GM12892 (cell line): ENCODE measurements at regions not wholly inside any gene's neighbourhood (a gene's known extent, or its start where the extent isn't known, plus 50 kb on each side); places are given as distances from the start of the nearest gene placed in this dataset.

Experiments
- DNase-seq: peaks from one replicate; pipeline ENCODE4 v3.0.0; 2011; ENCODE audit not compliant: insufficient read length
- FAIRE-seq: peaks from 2 replicates; lab custom pipeline; 2011; peaks lifted over from hg19 to GRCh38; lab: Jason Lieb, UNC
- POLR2A ChIP-seq: IDR thresholded peaks from 2 replicates; pipeline ENCODE4 v1.6.1; 2011; ENCODE audit warnings: low read depth, low read length, control low read depth
- POLR2AphosphoS5 ChIP-seq: IDR thresholded peaks from 2 replicates; pipeline ENCODE4 v1.6.1; 2011; ENCODE audit warnings: low read depth, low read length, control low read depth
- TAF1 ChIP-seq: IDR thresholded peaks from 2 replicates; pipeline ENCODE4 v1.6.1; 2011; ENCODE audit warnings: low read depth, mild to moderate bottlenecking, control low read depth, low read length, borderline replicate concordance

GRCh38 chr13:73440296-73440895, 381.6 kb downstream of the KLF5 start:
- TF ChIP-seq POLR2A = no peak
- TF ChIP-seq POLR2AphosphoS5 = no peak
- no peak for TF ChIP-seq TAF1
- FAIRE-seq = no peak
- no peak for DNase-seq

GRCh38 chr13:73433890-73434289, 375.1 kb downstream of the KLF5 start:
- FAIRE-seq (no peak), DNase-seq (no peak)
- TF ChIP-seq POLR2AphosphoS5 (no peak), POLR2A (no peak), TAF1 (no peak)

- TF ChIP-seq POLR2AphosphoS5 (no peak), POLR2A (no peak), TAF1 (no peak)
- DNase-seq (no peak), FAIRE-seq (no peak)
Measured at GRCh38 chr13:73433458-73433857, 374.7 kb downstream of the KLF5 start.

- no peak for TF ChIP-seq POLR2AphosphoS5
- TF ChIP-seq TAF1 = no peak
- TF ChIP-seq POLR2A = no peak
- DNase-seq (no peak), FAIRE-seq (no peak)
Measured at GRCh38 chr13:73429701-73430100, 370.9 kb downstream of the KLF5 start.

GRCh38 chr13:73428706-73429105, 369.9 kb downstream of the KLF5 start:
- FAIRE-seq = no peak
- no peak for TF ChIP-seq POLR2AphosphoS5
- TF ChIP-seq TAF1 = no peak
- TF ChIP-seq POLR2A = no peak
- DNase-seq = no peak

- DNase-seq (no peak), FAIRE-seq (no peak)
- TF ChIP-seq POLR2A (no peak), TAF1 (no peak), POLR2AphosphoS5 (no peak)
Measured at GRCh38 chr13:73428137-73428536, 369.3 kb downstream of the KLF5 start.

- FAIRE-seq = no peak
- TF ChIP-seq POLR2AphosphoS5 (no peak), POLR2A (no peak), TAF1 (no peak)
- no peak for DNase-seq
Measured at GRCh38 chr13:73422973-73423372, 364.2 kb downstream of the KLF5 start.

GRCh38 chr13:73421310-73421912, 362.6 kb downstream of the KLF5 start:
- DNase-seq = no peak
- TF ChIP-seq POLR2A (no peak), POLR2AphosphoS5 (no peak), TAF1 (no peak)
- no peak for FAIRE-seq

GRCh38 chr13:73419186-73419585, 360.4 kb downstream of the KLF5 start:
- DNase-seq (no peak), FAIRE-seq (no peak)

GRCh38 chr13:73417012-73417615, 358.3 kb downstream of the KLF5 start:
- FAIRE-seq (no peak), DNase-seq (no peak)
- no peak for TF ChIP-seq TAF1
- TF ChIP-seq POLR2A = no peak
- no peak for TF ChIP-seq POLR2AphosphoS5

More at GRCh38 chr13:73419186-73419585, 360.4 kb downstream of the KLF5 start:
- TF ChIP-seq POLR2A = no peak

GRCh38 chr13:73416093-73416492, 357.3 kb downstream of the KLF5 start:
- TF ChIP-seq TAF1 (no peak), POLR2AphosphoS5 (no peak), POLR2A (no peak)
- DNase-seq = no peak
- no peak for FAIRE-seq

- TF ChIP-seq POLR2AphosphoS5 (no peak), POLR2A (no peak), TAF1 (no peak)
- FAIRE-seq (no peak), DNase-seq (no peak)
Measured at GRCh38 chr13:73413656-73414055, 354.9 kb downstream of the KLF5 start.
